Gastrocnemius medialis (tissue), 4 donors: ENCODE measurements at regions not wholly inside any gene's neighbourhood (a gene's known extent, or its start where the extent isn't known, plus 50 kb on each side); places are given as distances from the start of the nearest gene placed in this dataset.

Source experiments
- CTCF ChIP-seq, 5 experiments: fragments of 450-650 bp in 3 of 5; fragments of 200-600 bp in 2 of 5; sonication (generic) in 2 of 5; IDR thresholded peaks in 4 of 5; conservative IDR thresholded peaks in 1 of 5; 1 replicate in 4 of 5; 2 replicates in 1 of 5; pipeline ENCODE4 v1.5.1; 2016 to 2019; ENCODE audit warnings: antibody characterized with exemption in 5 of 5, mild to moderate bottlenecking in 3 of 5, moderate library complexity in 3 of 5
- POLR2A ChIP-seq, 2 donors: fragments of 450-650 bp; IDR thresholded peaks; one replicate each; pipeline ENCODE4 v1.6.1; 2017; ENCODE audit warnings: antibody characterized with exemption in 2 of 2, mild to moderate bottlenecking in 2 of 2, moderate library complexity in 2 of 2

- no peak for TF ChIP-seq POLR2A (IDR thresholded peaks at IDR 0.05)
- TF ChIP-seq CTCF (IDR thresholded peaks at IDR 0.05 in 4 of 5, conservative IDR thresholded peaks at IDR 0.05 in 1 of 5) = no peak
Observed at GRCh38 chr3:64289622-64290021, 64.4 kb upstream of the PRICKLE2 start.
